OCI-LY3 (cell line): ENCODE measurements at regions not wholly inside any gene's neighbourhood (a gene's known extent, or its start where the extent isn't known, plus 50 kb on each side); places are given as distances from the start of the nearest gene placed in this dataset.

Experiments used
- H2AFZ ChIP-seq: fragments of 200-600, 300-600 bp; shearing (Covaris generic); 2 replicates; pipeline ENCODE4 v1.6.0; 2014; ENCODE audit warnings: antibody characterized with exemption, low read depth, low read length
- H3K27ac ChIP-seq: fragments of 200-600, 300-600 bp; sonication (generic); 2 replicates; pipeline ENCODE4 v1.5.1; 2014; ENCODE audit warnings: mild to moderate bottlenecking, low read length, moderate library complexity, mixed read lengths
- H3K27me3 ChIP-seq: fragments of 200-600, 300-600 bp; sonication (generic); 2 replicates; pipeline ENCODE4 v1.6.1; 2014; ENCODE audit warnings: low read depth, low read length, mixed read lengths
- H3K36me3 ChIP-seq: fragments of 200-600, 300-600 bp; sonication (generic); replicated peaks from 2 replicates; pipeline ENCODE3; 2014; ENCODE audit warnings: low read depth, low read length, mixed read lengths
- H3K4me1 ChIP-seq: fragments of 300-600, 200-600 bp; sonication (generic); 2 replicates; pipeline ENCODE4 v1.6.1; 2014; ENCODE audit warnings: low read length, mixed read lengths
- H3K4me2 ChIP-seq: fragments of 200-600, 300-600 bp; sonication (generic); 2 replicates; pipeline ENCODE4 v1.6.1; 2014; ENCODE audit warnings: low read length, mixed read lengths
- H3K4me3 ChIP-seq: fragments of 300-600, 200-600 bp; sonication (generic); 2 replicates; pipeline ENCODE4 v1.5.1; 2014; ENCODE audit warnings: antibody characterized with exemption, mild to moderate bottlenecking, low read length, moderate library complexity
- H3K79me2 ChIP-seq: fragments of 300-600, 200-600 bp; shearing (Covaris generic); 2 replicates; pipeline ENCODE4 v1.6.1; 2014; ENCODE audit warnings: mild to moderate bottlenecking, low read length, mixed read lengths
- H3K9ac ChIP-seq: fragments of 300-600, 200-600 bp; shearing (Covaris generic); 2 replicates; pipeline ENCODE4 v1.6.0; 2014; ENCODE audit warnings: mild to moderate bottlenecking, low read length, moderate library complexity
- H3K9me3 ChIP-seq: fragments of 200-600, 300-600 bp; shearing (Covaris generic); 2 replicates; pipeline ENCODE4 v1.6.1; 2014; ENCODE audit warnings: low read length, mixed read lengths; ENCODE audit not compliant: insufficient read depth
- H4K20me1 ChIP-seq: fragments of 200-600, 300-600 bp; sonication (generic); 2 replicates; pipeline ENCODE4 v1.6.1; 2016; ENCODE audit warnings: low read length, mixed read lengths; ENCODE audit not compliant: insufficient read depth
- EZH2phosphoT487 ChIP-seq: fragments of 200-600 bp; shearing (Covaris generic); IDR thresholded peaks from 2 replicates; pipeline ENCODE4 v1.6.1; 2018; ENCODE audit warnings: antibody characterized with exemption, mixed run types, low read depth
- TF ChIP-seq, protein P1 (sequence below): fragments of 200-600, 300-600 bp; sonication (generic); IDR thresholded peaks from 2 replicates; pipeline ENCODE4 v1.5.1; 2014; ENCODE audit warnings: antibody characterized with exemption, low read length, low read depth

DNA sequence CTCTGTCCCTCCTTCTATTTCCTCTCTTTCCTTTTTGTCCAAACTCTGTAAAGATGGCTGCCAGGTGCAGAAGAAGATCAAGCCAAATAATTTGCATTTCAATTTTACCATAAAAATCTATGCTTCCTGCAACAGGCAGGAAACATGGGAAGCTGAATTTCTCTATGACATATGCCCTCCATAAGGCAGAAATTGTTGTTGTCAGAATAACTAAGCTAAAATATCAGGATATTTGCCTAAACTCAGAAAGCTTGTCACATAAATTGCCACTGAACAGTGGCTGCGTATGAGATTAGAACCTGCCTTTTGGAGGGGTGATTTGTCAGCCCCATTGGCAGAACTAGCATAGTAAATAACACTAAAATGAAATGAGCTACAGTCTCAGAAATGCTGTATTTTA lies 288.3 kb upstream of the LMCD1 start:
- no peak for TF ChIP-seq EZH2phosphoT487
- TF ChIP-seq, protein P1, sequence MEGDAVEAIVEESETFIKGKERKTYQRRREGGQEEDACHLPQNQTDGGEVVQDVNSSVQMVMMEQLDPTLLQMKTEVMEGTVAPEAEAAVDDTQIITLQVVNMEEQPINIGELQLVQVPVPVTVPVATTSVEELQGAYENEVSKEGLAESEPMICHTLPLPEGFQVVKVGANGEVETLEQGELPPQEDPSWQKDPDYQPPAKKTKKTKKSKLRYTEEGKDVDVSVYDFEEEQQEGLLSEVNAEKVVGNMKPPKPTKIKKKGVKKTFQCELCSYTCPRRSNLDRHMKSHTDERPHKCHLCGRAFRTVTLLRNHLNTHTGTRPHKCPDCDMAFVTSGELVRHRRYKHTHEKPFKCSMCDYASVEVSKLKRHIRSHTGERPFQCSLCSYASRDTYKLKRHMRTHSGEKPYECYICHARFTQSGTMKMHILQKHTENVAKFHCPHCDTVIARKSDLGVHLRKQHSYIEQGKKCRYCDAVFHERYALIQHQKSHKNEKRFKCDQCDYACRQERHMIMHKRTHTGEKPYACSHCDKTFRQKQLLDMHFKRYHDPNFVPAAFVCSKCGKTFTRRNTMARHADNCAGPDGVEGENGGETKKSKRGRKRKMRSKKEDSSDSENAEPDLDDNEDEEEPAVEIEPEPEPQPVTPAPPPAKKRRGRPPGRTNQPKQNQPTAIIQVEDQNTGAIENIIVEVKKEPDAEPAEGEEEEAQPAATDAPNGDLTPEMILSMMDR: no peak
- Histone ChIP-seq H3K4me3 (no peak overlapping the region), H3K79me2 (no peaks in the 10 kb centered on the region), H3K4me1 (no peaks in the 10 kb centered on the region), H4K20me1 (no peaks in the 10 kb centered on the region), H3K4me2 (no peak overlapping the region), H3K9me3 (no peaks in the 10 kb centered on the region), H3K27ac (no peak overlapping the region), H3K9ac (no peak overlapping the region), H3K36me3 (no peaks in the 10 kb centered on the region), H3K27me3 (no peaks in the 10 kb centered on the region), H2AFZ (no peak overlapping the region)

DNA sequence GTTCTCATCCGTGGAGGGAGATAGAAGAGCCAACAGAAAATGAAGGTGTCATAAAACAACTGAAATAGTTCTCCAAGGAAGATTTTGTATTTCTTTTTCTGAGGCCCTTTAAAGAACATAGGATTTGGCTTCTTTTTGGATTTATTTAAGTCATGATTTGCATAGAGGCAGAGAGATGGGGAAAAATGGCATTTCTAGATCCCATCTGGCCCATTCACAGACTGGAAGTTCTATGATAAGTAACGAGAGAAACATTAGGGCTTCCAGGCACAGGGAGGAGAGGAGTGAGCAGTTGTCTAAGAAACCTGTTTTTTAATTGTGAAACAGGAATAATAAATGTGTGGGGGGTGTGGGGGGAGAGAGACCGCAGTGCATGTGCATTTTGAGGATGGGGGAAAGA lies 285.8 kb upstream of the LMCD1 start:
- Histone ChIP-seq H2AFZ (no peak overlapping the region), H3K4me1 (no peaks in the 10 kb centered on the region), H3K79me2 (no peaks in the 10 kb centered on the region), H3K4me2 (no peak overlapping the region), H4K20me1 (no peaks in the 10 kb centered on the region), H3K27ac (no peak overlapping the region), H3K27me3 (no peaks in the 10 kb centered on the region), H3K4me3 (no peak overlapping the region), H3K9ac (no peak overlapping the region), H3K9me3 (no peaks in the 10 kb centered on the region), H3K36me3 (no peaks in the 10 kb centered on the region)
- TF ChIP-seq, protein P1: no peak
- no peak for TF ChIP-seq EZH2phosphoT487

DNA sequence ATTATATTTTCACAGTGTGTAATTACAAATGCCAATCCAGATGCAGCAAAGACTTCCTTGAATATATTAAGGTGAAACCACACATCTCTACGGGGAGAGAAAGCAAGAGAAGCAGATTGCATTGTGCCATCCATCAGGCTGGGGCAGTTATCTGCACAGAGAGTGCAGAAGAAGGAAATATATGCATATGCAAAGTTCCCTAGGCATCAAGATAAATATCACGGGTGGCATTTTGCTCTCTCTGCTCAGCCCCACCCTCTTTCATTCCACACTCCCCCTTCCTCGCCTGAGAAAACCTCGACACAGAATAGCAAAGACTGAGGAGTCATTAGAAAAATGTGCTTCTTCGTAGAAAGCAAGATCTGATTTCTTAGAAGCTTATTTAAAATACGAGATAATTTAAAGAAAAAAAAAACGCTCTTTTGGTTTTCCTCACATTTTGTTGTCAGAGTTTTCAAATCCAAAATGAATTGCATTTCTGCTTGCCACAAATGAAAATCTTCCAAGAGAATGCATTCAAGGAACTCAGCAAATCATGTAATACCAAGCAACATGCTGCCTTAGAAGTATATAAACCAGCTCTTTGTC lies 283.2 kb upstream of the LMCD1 start:
- Histone ChIP-seq H3K4me3 (no peak overlapping the region), H4K20me1 (no peaks in the 10 kb centered on the region), H3K36me3 (no peaks in the 10 kb centered on the region), H2AFZ (no peak overlapping the region), H3K4me2 (no peak overlapping the region), H3K4me1 (no peaks in the 10 kb centered on the region), H3K79me2 (no peaks in the 10 kb centered on the region), H3K9ac (no peak overlapping the region), H3K9me3 (no peaks in the 10 kb centered on the region), H3K27me3 (no peaks in the 10 kb centered on the region), H3K27ac (no peak overlapping the region)
- TF ChIP-seq EZH2phosphoT487: no peak
- TF ChIP-seq, protein P1: no peak

DNA sequence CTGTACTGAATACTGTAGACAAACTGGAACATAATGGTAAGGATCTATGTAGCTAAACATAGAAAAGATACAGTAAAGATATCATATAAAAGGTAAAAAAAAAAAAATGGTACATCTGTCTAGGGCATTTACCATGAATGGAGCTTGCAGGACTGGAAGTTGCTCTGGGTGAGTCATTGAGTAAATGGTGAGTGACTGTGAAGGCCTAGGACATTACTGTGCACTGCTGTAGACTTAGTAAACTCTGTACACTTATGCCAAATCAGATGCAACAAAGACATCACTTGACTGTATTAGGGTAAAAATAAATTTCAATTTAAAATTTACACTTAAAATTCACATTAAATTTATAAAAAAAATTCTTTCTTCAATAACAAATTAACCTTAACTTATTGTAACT lies 281.3 kb upstream of the LMCD1 start:
- Histone ChIP-seq H3K36me3 (no peaks in the 10 kb centered on the region), H3K9ac (no peak overlapping the region), H3K27ac (no peak overlapping the region), H3K4me1 (no peaks in the 10 kb centered on the region), H3K9me3 (no peaks in the 10 kb centered on the region), H4K20me1 (no peaks in the 10 kb centered on the region), H3K4me3 (no peak overlapping the region), H3K27me3 (no peaks in the 10 kb centered on the region), H2AFZ (no peak overlapping the region), H3K79me2 (no peaks in the 10 kb centered on the region), H3K4me2 (no peak overlapping the region)
- TF ChIP-seq, protein P1: no peak
- no peak for TF ChIP-seq EZH2phosphoT487
